GM20000 (cell line): ENCODE measurements at regions not wholly inside any gene's neighbourhood (a gene's known extent, or its start where the extent isn't known, plus 50 kb on each side); places are given as distances from the start of the nearest gene placed in this dataset.

Experiments
- DNase-seq: peaks from one replicate; pipeline ENCODE4 v3.0.0; 2012; ENCODE audit warnings: low spot score
- TF ChIP-seq, protein P1 (sequence below): IDR thresholded peaks from 2 replicates; pipeline ENCODE4 v1.5.1; 2012; ENCODE audit warnings: mild to moderate bottlenecking, control low read depth; ENCODE audit errors: extremely low read depth, missing control alignments

GRCh38 chrX:10288373-10288975 is 131.7 kb downstream of the CLCN4 start:
- TF ChIP-seq, protein P1, sequence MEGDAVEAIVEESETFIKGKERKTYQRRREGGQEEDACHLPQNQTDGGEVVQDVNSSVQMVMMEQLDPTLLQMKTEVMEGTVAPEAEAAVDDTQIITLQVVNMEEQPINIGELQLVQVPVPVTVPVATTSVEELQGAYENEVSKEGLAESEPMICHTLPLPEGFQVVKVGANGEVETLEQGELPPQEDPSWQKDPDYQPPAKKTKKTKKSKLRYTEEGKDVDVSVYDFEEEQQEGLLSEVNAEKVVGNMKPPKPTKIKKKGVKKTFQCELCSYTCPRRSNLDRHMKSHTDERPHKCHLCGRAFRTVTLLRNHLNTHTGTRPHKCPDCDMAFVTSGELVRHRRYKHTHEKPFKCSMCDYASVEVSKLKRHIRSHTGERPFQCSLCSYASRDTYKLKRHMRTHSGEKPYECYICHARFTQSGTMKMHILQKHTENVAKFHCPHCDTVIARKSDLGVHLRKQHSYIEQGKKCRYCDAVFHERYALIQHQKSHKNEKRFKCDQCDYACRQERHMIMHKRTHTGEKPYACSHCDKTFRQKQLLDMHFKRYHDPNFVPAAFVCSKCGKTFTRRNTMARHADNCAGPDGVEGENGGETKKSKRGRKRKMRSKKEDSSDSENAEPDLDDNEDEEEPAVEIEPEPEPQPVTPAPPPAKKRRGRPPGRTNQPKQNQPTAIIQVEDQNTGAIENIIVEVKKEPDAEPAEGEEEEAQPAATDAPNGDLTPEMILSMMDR, result no peak
- DNase-seq, result no peak

DNA sequence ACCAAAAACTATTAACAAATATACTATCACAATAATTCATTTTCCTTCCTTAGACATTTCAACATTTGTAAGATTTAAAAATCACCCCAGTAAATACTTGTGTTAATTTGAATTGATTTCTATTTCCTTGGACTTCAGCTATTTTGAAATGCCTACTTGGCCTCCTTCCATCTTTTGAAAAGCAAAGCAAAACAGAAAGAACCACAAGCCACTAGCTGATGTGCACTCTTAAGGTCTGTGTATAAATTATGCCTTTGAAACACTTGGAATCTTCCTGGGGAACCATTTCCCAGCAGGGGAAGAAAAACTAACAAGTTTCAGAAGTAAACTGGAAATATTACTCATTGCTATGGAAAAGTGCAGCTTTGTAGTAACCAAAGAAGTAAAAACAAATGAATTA is 139.8 kb downstream of the CLCN4 start:
- DNase-seq, result no peak
- TF ChIP-seq, protein P1, result no peak

GRCh38 chrX:10310511-10310910 is 153.7 kb downstream of the CLCN4 start:
- no peak for DNase-seq
- TF ChIP-seq, protein P1, result no peak

- DNase-seq, result no peak
- TF ChIP-seq, protein P1, result no peak
Observed at GRCh38 chrX:10314530-10315104, 157.8 kb downstream of the CLCN4 start.

DNA sequence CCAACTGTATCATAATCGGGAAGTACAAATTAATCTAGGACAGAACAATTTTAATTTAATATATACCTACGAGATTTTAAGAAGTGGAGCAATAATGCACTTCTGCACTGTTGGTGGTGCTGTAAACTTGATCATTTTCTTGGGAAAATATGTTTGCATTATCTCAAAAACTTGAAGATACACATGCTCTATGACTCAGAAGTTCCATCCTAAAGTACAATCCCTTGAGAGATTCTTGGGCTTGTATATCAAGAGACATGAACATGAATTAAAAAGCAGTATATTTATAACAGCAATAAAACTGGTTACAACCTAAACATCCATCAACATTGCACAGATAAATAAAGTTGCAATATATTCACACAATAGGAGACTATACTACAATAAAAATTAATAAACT is 168.8 kb downstream of the CLCN4 start:
- DNase-seq, result no peak
- TF ChIP-seq, protein P1, result no peak

GRCh38 chrX:10326578-10326977 is 169.8 kb downstream of the CLCN4 start:
- TF ChIP-seq, protein P1, result peak; percentile 18
- DNase-seq, result no peak

DNA sequence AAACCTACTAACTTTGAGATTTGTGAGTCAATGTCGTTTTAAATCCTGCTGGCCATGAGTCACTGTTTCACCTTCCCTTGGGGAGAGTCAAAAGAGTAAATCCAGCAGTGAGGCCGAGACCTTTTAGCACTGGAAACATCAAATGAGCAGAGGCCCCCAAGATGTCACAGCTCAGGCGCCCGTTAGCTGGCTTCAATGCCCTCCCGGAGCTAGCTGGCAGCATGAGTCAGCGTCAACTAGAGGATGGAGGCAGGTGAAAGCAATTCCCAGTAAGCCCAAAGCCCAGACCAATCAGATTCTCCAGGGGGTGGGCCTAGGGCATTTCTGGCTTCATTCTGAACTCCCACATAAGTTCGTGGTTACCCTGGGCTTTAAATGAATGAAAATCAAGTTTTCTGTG is 170.9 kb downstream of the CLCN4 start:
- TF ChIP-seq, protein P1, result no peak
- DNase-seq, result no peak
